ENCODE measurements at regions not wholly inside any gene's neighbourhood (a gene's known extent, or its start where the extent isn't known, plus 50 kb on each side); places are given as distances from the start of the nearest gene placed in this dataset.
"Not testable (repeated sequence)": the region's sequence is repeated elsewhere in the genome, so short reads cannot be mapped to it uniquely, and the experiment has no call there.

DNA sequence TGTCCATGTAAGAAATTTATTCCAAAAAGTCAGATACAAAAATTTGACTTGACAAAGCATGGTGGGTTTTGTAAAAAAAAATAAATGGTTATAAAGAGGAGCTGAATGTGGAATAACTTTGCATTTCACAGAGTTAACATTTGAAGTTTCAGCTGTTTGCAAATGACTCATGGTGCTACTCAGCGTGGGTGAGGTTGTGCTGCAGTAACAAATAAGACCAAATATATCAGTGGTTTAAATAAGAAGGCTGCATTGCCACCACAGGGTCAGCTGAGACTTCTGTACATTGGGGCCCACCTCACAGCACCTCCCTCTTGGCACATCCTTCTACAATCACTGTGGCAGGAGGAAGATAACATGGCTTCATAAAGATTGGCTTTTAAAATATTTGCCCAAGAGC, 272.5 kb upstream of the SULF2 start:
- DNase-seq = no peak

DNA sequence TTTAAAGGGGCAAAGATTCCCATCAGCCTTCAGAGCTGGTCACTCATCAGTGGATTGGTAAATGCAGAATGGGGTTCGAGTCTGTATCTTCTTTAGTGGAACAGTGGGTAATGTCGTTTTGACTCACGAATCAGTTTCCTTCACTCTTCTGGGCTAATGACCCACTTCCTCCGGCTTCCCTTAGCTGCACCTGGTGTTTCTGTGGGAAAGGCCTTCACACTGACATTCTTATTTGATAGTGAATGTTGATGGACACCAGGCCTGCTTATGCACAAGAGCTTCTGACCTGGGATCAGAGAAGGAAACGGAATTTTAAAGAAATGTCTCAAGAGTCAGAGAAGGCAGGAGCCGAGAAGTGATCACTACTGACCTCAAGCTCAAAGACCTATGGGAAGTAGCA, 272.0 kb upstream of the SULF2 start:
- DNase-seq = no peak

GRCh38 chr20:48056218-48056617, 270.9 kb upstream of the SULF2 start:
- no peak for DNase-seq

GRCh38 chr20:48054051-48054450, 268.8 kb upstream of the SULF2 start:
- no peak for DNase-seq

DNA sequence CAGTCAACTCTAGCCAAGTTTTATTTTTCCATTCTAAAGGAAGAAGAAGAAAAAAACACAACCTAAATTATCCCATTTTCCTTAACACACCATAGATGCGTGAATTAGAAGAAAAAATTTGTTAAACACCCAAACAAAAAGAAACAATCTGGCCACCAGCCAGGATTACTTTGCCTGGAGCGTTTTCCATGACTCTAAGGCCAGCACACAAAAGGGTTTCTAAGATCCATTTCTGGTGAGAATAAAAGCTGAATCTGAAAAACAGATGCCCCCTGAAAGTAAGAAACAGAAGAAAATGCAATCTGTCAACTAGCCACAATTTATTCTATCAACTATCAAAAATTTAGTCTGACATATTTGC, 267.2 kb upstream of the SULF2 start:
- no peak for DNase-seq

GRCh38 chr20:48051794-48052474, 266.7 kb upstream of the SULF2 start:
- no peak for DNase-seq

- DNase-seq = no peak
Measured at GRCh38 chr20:48049641-48050040, 264.4 kb upstream of the SULF2 start.

DNA sequence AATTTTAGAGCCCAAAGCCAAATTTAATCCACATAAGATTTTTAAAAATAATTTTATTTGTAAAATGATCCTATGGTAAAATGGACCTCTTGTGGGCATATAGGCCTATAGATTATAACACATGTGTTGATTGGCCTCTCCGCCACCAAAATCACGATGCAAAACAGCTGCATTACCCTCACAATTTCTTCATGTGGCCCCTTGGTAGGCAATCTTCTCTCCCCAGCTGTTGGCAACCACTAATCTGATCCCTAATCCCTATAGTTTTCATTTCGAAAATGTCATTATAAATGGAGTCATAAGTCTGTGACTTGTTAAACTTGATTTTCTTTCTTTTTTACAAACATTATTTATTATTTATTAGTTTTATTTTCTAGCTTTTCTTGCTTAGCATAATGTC, 263.9 kb upstream of the SULF2 start:
- no peak for DNase-seq

- DNase-seq = no peak
Measured at GRCh38 chr20:48047447-48047846, 262.2 kb upstream of the SULF2 start.

GRCh38 chr20:48042628-48043027, 257.3 kb upstream of the SULF2 start:
- DNase-seq = no peak

- DNase-seq = no peak
Measured at GRCh38 chr20:48041078-48041780, 255.9 kb upstream of the SULF2 start.

- no peak for DNase-seq
Measured at GRCh38 chr20:48040491-48040890, 255.2 kb upstream of the SULF2 start.

GRCh38 chr20:48040051-48040450, 254.8 kb upstream of the SULF2 start:
- no peak for DNase-seq

DNA sequence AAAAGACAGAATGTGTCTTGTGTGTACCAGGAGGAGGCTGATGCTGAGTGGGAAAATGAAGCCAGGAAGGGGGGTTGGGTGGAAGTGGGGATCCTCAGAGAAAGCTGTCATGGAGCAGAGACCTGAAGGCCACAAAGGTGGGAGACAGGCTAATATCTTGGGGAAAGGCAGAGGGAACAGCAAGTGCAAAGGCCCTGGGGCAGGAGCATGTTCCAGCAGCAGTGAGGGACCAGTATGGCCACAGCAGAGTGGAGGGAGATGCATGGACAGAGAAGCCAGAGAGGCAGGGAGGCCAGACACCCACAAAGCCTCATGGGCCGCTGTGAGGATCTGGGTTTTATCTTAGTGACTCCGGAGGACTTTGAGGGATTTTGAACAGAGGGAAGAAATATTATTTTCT, 254.2 kb upstream of the SULF2 start:
- no peak for DNase-seq

- no peak for DNase-seq
Measured at GRCh38 chr20:48038713-48039112, 253.4 kb upstream of the SULF2 start.

GRCh38 chr20:48037798-48038197, 252.5 kb upstream of the SULF2 start:
- DNase-seq = not testable (repeated sequence)

DNA sequence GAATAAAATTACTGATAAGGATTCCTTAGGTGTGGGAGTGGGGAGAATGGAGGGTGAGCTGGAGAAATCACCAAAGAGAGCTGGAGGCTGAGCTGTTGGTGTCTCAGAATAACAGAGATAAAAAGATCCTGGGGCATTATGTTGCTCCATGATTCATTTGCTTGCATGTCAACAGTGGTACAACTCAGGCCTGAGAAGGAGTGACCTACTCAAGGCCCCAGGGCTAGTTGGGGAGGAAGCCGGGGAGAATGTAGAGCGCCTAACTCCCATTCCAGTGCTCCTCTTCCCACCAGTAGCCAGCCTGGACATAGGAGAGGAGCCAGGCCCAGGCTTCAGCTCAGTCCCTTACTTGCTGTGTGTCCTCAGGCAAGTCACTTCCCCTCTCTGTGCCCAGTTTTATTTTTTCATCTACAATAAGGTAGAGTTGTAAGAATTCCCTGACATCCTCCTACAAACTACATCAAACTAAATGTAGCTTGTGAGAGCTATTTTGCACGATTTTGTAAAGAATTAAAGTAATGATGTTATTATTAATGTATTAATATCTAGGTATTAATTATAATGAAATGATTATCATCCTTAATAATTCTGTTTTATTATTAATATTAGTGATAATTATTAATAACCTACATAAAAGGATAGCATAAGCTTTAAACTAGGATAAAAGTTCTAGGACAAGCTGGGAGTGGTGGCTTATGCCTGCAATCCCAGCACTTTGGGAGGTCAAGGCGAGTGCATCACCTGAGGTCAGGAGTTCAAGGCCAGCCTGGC, 250.9 kb upstream of the SULF2 start:
- no peak for DNase-seq

DNA sequence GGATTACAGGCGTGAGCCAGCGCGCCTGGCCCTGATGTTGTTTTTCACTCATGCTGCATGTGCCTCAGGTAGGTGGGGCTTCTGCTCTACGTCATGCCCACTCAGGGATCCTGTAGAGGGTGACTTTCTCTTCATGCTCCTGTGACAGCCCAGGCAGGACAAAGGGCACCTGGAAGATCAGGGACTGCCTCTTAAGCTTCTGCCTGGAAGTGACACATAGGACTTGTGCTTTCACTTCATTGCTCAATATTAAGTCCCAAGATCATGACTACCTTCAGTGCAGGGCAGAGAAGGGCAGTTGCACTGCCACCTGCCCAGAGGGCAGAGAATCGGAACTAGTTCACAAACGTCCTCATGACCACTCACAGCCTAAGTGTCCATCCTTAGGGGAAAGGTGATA, 249.5 kb upstream of the SULF2 start:
- DNase-seq = no peak

DNA sequence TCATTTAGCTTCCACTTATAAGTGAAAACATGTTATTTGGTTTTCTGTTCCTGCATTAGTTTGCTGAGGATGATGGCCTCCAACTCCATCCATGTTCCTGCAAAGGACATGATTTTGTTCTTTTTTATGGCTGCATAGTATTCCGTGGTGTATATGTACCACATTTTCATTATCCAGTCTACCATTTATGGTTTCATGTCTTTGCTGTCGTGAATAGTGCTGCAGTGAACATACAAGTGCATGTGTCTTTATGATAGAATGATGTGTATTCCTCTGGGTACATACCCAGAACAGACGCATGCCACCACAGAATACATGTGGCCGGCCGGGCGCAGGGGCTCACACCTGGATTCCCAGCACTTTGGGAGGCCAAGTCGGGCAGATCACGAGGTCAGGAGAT, 247.7 kb upstream of the SULF2 start:
- not testable (repeated sequence) for DNase-seq

GRCh38 chr20:48031122-48031521, 245.8 kb upstream of the SULF2 start:
- DNase-seq = no peak

DNA sequence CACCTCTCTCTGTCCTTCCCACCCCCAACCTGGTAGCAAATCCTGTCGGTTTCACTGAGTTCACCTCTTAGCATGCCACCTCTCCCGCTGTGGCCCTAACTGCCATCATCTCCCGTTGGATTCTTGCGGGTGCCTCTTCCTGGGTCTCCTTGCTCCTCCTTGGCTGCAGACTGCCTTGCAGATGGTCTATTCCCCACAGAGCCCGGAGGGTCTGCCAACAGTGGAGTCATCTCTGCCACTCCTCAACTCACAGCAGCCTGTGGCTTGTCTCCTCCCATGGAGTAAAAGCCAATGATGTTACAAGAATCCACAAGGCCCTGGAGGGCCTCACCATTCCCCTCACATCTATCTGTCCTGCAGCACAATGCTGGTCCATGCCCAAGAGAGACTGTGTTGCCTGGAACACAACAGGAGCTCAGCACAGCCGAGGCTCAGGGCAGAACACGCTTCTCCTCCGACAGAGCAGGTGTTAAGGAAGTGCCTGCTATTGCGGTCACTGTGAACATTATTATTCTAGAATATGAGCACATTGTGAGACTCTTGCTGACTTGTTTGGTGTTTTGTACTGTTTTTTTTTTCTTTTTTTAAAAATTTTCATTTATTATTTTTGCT, 241.8 kb upstream of the SULF2 start:
- DNase-seq = no peak

DNA sequence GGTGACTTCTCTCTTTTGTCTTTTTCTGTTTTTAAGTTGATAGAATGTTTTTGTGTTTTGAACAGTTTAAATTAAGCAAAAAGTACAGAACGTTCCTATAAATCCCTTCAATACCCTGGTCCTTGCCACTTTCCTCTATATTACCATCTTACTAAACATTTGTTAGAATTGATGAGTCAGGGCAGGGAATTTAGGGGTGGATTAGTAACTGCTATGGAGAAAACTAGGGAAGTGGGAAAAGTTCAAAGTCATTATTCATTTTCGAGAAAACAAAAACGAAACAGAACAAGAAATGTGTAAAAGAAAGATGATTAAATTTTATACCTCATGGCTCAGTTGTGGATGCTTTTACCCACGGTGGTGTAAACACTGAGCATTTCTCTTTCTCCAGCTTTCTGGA, 240.4 kb upstream of the SULF2 start:
- no peak for DNase-seq

- DNase-seq = no peak
Measured at GRCh38 chr20:48025051-48025515, 239.8 kb upstream of the SULF2 start.

- DNase-seq = no peak
Measured at GRCh38 chr20:48024539-48024938, 239.3 kb upstream of the SULF2 start.
